ENCODE measurements at regions not wholly inside any gene's neighbourhood (a gene's known extent, or its start where the extent isn't known, plus 50 kb on each side); places are given as distances from the start of the nearest gene placed in this dataset.

DNA sequence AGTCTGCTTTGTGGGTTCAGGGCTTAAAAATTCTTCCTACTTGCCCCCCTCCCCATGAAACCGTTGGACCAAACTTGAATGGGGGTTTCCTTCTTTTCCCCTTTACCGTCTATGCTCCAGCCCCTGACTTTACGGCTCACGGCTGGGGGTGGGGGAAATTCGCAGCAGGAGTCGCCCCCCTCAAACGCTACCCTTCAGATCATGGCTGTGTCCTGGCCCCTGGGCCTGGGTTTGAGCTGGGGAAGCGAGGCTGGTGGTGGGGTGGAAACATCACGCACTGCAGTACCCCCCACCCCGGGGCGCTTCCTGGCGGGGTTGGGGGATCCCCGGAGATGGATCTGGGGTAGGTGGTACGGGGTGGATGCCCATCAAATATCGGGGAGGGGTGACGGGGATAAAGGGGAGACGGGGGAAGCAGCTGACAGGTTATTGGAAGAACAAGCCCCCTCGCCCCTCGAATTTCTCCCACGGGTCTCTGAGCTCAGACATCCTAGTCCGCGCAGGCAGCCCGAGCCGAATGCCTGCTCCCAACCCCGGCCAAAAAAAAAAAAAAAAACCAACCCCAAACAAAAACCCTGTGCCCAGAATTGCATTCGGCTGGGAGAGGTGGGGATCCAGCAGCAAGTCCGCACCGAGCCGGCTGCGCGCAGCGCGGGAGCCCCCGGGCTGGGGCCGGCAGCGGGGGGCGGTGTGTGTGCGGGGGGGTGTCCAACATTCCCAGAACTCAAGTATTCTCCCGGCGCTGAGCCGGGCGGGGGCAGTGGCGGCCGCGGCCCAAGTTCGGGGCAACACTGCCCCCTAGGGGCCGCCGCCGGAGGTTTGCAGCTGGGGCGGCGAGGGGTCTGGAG is 59.0 kb upstream of the ACOT11 start (continued):
- TF ChIP-seq KLF1 (tag; IDR thresholded peaks at IDR 0.05) (no peak), KDM4B (IDR thresholded peaks at IDR 0.05; ENCODE audit: borderline replicate concordance in 2 of 2, low read depth in 1 of 2) (no peak), PHTF2 (CRISPR knock-in tag; IDR thresholded peaks at IDR 0.05) (no peak), TCF7L2 (IDR thresholded peaks at IDR 0.05; ENCODE audit: low read depth, low read length) (no peak), PTTG1 (tag; IDR thresholded peaks at IDR 0.05; ENCODE audit: low read depth) (no peak), ZNF184 (CRISPR knock-in tag; IDR thresholded peaks at IDR 0.05) (no peak), CHCHD3 (CRISPR knock-in tag; IDR thresholded peaks at IDR 0.05) (no peak), ETV6 (IDR thresholded peaks at IDR 0.05; ENCODE audit: borderline replicate concordance in 1 of 2, low read depth in 2 of 2, low read length in 1 of 2) (no peak), ETV6 (CRISPR knock-in tag; IDR thresholded peaks at IDR 0.05; ENCODE audit: borderline replicate concordance) (no peak), ZBTB17 (CRISPR knock-in tag; IDR thresholded peaks at IDR 0.05) (no peak), ZNF766 (CRISPR knock-in tag; conservative IDR thresholded peaks at IDR 0.05) (no peak), SAFB2 (IDR thresholded peaks at IDR 0.05; ENCODE audit: borderline replicate concordance, low read depth, low read length, severe bottlenecking) (no peak), CREB1 (IDR thresholded peaks at IDR 0.05) (no peak; the same call in 1 of the 2 replicates), CREB1 (CRISPR knock-in tag; IDR thresholded peaks at IDR 0.05) (peak; percentile 21; the same call in 1 of the 2 replicates), ZNF445 (CRISPR knock-in tag; IDR thresholded peaks at IDR 0.05; ENCODE audit: low read depth) (no peak), TSC22D4 (tag; IDR thresholded peaks at IDR 0.05) (no peak), CEBPB (tag; IDR thresholded peaks at IDR 0.05) (no peak)
- TF ChIP-seq, protein P1, sequence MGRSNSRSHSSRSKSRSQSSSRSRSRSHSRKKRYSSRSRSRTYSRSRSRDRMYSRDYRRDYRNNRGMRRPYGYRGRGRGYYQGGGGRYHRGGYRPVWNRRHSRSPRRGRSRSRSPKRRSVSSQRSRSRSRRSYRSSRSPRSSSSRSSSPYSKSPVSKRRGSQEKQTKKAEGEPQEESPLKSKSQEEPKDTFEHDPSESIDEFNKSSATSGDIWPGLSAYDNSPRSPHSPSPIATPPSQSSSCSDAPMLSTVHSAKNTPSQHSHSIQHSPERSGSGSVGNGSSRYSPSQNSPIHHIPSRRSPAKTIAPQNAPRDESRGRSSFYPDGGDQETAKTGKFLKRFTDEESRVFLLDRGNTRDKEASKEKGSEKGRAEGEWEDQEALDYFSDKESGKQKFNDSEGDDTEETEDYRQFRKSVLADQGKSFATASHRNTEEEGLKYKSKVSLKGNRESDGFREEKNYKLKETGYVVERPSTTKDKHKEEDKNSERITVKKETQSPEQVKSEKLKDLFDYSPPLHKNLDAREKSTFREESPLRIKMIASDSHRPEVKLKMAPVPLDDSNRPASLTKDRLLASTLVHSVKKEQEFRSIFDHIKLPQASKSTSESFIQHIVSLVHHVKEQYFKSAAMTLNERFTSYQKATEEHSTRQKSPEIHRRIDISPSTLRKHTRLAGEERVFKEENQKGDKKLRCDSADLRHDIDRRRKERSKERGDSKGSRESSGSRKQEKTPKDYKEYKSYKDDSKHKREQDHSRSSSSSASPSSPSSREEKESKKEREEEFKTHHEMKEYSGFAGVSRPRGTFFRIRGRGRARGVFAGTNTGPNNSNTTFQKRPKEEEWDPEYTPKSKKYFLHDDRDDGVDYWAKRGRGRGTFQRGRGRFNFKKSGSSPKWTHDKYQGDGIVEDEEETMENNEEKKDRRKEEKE (IDR thresholded peaks at IDR 0.05; ENCODE audit: borderline replicate concordance in 1 of 2, control insufficient read depth in 1 of 2, low read depth in 2 of 2, low read length in 1 of 2) = no peak
- TF ChIP-seq, protein P2, sequence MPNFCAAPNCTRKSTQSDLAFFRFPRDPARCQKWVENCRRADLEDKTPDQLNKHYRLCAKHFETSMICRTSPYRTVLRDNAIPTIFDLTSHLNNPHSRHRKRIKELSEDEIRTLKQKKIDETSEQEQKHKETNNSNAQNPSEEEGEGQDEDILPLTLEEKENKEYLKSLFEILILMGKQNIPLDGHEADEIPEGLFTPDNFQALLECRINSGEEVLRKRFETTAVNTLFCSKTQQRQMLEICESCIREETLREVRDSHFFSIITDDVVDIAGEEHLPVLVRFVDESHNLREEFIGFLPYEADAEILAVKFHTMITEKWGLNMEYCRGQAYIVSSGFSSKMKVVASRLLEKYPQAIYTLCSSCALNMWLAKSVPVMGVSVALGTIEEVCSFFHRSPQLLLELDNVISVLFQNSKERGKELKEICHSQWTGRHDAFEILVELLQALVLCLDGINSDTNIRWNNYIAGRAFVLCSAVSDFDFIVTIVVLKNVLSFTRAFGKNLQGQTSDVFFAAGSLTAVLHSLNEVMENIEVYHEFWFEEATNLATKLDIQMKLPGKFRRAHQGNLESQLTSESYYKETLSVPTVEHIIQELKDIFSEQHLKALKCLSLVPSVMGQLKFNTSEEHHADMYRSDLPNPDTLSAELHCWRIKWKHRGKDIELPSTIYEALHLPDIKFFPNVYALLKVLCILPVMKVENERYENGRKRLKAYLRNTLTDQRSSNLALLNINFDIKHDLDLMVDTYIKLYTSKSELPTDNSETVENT (CRISPR knock-in tag; IDR thresholded peaks at IDR 0.05) = peak; percentile 26; the same call in 1 of the 2 replicates
- TF ChIP-seq, protein P3, sequence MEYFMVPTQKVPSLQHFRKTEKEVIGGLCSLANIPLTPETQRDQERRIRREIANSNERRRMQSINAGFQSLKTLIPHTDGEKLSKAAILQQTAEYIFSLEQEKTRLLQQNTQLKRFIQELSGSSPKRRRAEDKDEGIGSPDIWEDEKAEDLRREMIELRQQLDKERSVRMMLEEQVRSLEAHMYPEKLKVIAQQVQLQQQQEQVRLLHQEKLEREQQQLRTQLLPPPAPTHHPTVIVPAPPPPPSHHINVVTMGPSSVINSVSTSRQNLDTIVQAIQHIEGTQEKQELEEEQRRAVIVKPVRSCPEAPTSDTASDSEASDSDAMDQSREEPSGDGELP (CRISPR knock-in tag; IDR thresholded peaks at IDR 0.05; ENCODE audit: borderline replicate concordance) = peak; percentile 80; the same call in 1 of the 2 replicates
- TF ChIP-seq, protein P4, sequence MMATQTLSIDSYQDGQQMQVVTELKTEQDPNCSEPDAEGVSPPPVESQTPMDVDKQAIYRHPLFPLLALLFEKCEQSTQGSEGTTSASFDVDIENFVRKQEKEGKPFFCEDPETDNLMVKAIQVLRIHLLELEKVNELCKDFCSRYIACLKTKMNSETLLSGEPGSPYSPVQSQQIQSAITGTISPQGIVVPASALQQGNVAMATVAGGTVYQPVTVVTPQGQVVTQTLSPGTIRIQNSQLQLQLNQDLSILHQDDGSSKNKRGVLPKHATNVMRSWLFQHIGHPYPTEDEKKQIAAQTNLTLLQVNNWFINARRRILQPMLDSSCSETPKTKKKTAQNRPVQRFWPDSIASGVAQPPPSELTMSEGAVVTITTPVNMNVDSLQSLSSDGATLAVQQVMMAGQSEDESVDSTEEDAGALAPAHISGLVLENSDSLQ (IDR thresholded peaks at IDR 0.05) = peak; percentile 19; the same call in 1 of the 2 replicates

All from K562 (cell line).